Stimulated activated CD8-positive, alpha-beta memory T cell treated with anti-CD3 and anti-CD28 coated beads, Interleukin-12 subunit alpha, Interleukin-12 subunit beta, amount 100 ng/mL, for 24 hours (primary cell): ENCODE measurements at regions not wholly inside any gene's neighbourhood (a gene's known extent, or its start where the extent isn't known, plus 50 kb on each side); places are given as distances from the start of the nearest gene placed in this dataset.

Source experiments
- DNase-seq: peaks from one replicate; pipeline ENCODE4 v3.0.0-alpha.2; 2020; ENCODE audit errors: extremely low read depth

- DNase-seq = no peak
These were observed 124.2 kb downstream of the SIK1 start for GRCh38 chr21:43302769-43303168.

- no peak for DNase-seq
These were observed 124.8 kb downstream of the SIK1 start for GRCh38 chr21:43302062-43302700.

GRCh38 chr21:43301409-43302061, 125.4 kb downstream of the SIK1 start:
- no peak for DNase-seq

- DNase-seq = no peak
These were observed 126.2 kb downstream of the SIK1 start for GRCh38 chr21:43300496-43301408.

- no peak for DNase-seq
These were observed 127.3 kb downstream of the SIK1 start for GRCh38 chr21:43299441-43300277.

GRCh38 chr21:43298546-43299440, 128.1 kb downstream of the SIK1 start:
- no peak for DNase-seq

- DNase-seq = no peak
These were observed 128.9 kb downstream of the SIK1 start for GRCh38 chr21:43297989-43298388.

GRCh38 chr21:43297391-43297981, 128.7 kb downstream of the CRYAA start:
- no peak for DNase-seq

GRCh38 chr21:43295066-43295958, 126.5 kb downstream of the CRYAA start:
- DNase-seq = no peak

- no peak for DNase-seq
These were observed 125.5 kb downstream of the CRYAA start for GRCh38 chr21:43294194-43294902.

GRCh38 chr21:43292866-43293142, 124.0 kb downstream of the CRYAA start:
- no peak for DNase-seq

- DNase-seq = no peak
These were observed 123.4 kb downstream of the CRYAA start for GRCh38 chr21:43292041-43292865.

GRCh38 chr21:43291347-43291950, 122.6 kb downstream of the CRYAA start:
- DNase-seq = no peak

- DNase-seq = no peak
These were observed 121.9 kb downstream of the CRYAA start for GRCh38 chr21:43290421-43291346.

- no peak for DNase-seq
These were observed 121.2 kb downstream of the CRYAA start for GRCh38 chr21:43289966-43290365.

GRCh38 chr21:43289442-43289841, 120.6 kb downstream of the CRYAA start:
- DNase-seq = no peak
